ENCODE measurements at regions not wholly inside any gene's neighbourhood (a gene's known extent, or its start where the extent isn't known, plus 50 kb on each side); places are given as distances from the start of the nearest gene placed in this dataset.

DNA sequence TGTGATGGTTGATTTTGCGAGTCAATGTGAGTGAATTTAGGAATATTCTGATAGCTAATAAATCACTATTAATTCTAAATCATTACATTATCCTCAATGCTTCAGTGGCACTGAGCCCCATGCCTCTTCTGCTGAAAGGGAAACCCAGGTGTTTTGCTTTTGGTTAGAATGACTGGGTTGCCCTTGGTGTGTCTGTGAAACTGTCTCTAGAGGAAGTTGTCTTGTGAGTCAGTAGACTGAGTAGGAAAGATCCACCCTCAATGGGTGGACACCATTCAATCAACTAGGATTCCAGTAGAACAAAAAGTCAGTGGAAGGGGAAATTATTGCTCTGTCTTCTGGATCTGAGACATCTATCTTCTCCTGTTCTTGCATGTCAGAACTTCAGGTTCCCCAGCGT lies 472.4 kb downstream of the ANKRD7 start:
- BruUV-seq (replicated peaks) = no TSS peak
- POLR2A ChIA-PET = no interaction called here
- no peaks in the 10 kb centered on the region for H3K4me1 Mint-ChIP-seq (ENCODE audit: low read depth, unreplicated experiment)

GRCh38 chr7:118699222-118699621 lies 474.7 kb downstream of the ANKRD7 start:
- CTCF ChIA-PET = no interaction called here
- no peaks in the 10 kb centered on the region for H3K27me3 Mint-ChIP-seq (ENCODE audit: insufficient read depth, unreplicated experiment)
- intact Hi-C loops (cut with micrococcal nuclease; ENCODE audit: unreplicated experiment) = no loop called here

More for the DNA sequence above, 472.4 kb downstream of the ANKRD7 start:
- H3K27me3 Mint-ChIP-seq (ENCODE audit: insufficient read depth, unreplicated experiment) = no peaks in the 10 kb centered on the region
- Histone ChIP-seq H3K4me3 (ENCODE audit: low read depth, low read length) (no peak overlapping the region), H3K4me1 (no peaks in the 10 kb centered on the region), H3K9me3 (no peaks in the 10 kb centered on the region), H3K27me3 (replicated peaks; ENCODE audit: control insufficient read depth, insufficient read depth, low read length) (no peaks in the 10 kb centered on the region), H3K36me3 (ENCODE audit: control insufficient read depth, insufficient read depth, low read length) (no peaks in the 10 kb centered on the region)
- no peak overlapping the region for H3K4me3 Mint-ChIP-seq (ENCODE audit: unreplicated experiment)
- H3K9me3 Mint-ChIP-seq (ENCODE audit: unreplicated experiment) = no peaks in the 10 kb centered on the region
- TF ChIP-seq, protein P1, sequence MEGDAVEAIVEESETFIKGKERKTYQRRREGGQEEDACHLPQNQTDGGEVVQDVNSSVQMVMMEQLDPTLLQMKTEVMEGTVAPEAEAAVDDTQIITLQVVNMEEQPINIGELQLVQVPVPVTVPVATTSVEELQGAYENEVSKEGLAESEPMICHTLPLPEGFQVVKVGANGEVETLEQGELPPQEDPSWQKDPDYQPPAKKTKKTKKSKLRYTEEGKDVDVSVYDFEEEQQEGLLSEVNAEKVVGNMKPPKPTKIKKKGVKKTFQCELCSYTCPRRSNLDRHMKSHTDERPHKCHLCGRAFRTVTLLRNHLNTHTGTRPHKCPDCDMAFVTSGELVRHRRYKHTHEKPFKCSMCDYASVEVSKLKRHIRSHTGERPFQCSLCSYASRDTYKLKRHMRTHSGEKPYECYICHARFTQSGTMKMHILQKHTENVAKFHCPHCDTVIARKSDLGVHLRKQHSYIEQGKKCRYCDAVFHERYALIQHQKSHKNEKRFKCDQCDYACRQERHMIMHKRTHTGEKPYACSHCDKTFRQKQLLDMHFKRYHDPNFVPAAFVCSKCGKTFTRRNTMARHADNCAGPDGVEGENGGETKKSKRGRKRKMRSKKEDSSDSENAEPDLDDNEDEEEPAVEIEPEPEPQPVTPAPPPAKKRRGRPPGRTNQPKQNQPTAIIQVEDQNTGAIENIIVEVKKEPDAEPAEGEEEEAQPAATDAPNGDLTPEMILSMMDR (IDR thresholded peaks at IDR 0.05; ENCODE audit: insufficient read depth in 1 of 2, low read depth in 1 of 2, low read length in 1 of 2, severe bottlenecking in 1 of 2, unreplicated experiment in 1 of 2) = no peak
- no peak for DNase-seq
- CTCF ChIA-PET = no interaction called here
- intact Hi-C loops (cut with micrococcal nuclease; ENCODE audit: unreplicated experiment) = no loop called here
- H3K27ac Mint-ChIP-seq (ENCODE audit: unreplicated experiment) = no peak overlapping the region
- H3K36me3 Mint-ChIP-seq (ENCODE audit: insufficient read depth, unreplicated experiment) = no peaks in the 10 kb centered on the region

GRCh38 chr7:118708741-118709140 lies 484.2 kb downstream of the ANKRD7 start:
- Histone ChIP-seq H3K4me3 (ENCODE audit: low read depth, low read length) (no peak overlapping the region), H3K36me3 (ENCODE audit: control insufficient read depth, insufficient read depth, low read length) (no peaks in the 10 kb centered on the region), H3K27me3 (replicated peaks; ENCODE audit: control insufficient read depth, insufficient read depth, low read length) (no peaks in the 10 kb centered on the region), H3K4me1 (no peaks in the 10 kb centered on the region), H3K9me3 (no peaks in the 10 kb centered on the region)
- ChIA-PET POLR2A (no interaction called here), CTCF (no interaction called here)
- TF ChIP-seq, protein P1 (IDR thresholded peaks at IDR 0.05; ENCODE audit: insufficient read depth in 1 of 2, low read depth in 1 of 2, low read length in 1 of 2, severe bottlenecking in 1 of 2, unreplicated experiment in 1 of 2) = no peak
- intact Hi-C loops (cut with micrococcal nuclease; ENCODE audit: unreplicated experiment) = no loop called here
- BruUV-seq (replicated peaks) = no TSS peak
- Mint-ChIP-seq H3K36me3 (ENCODE audit: insufficient read depth, unreplicated experiment) (no peaks in the 10 kb centered on the region), H3K4me1 (ENCODE audit: low read depth, unreplicated experiment) (no peaks in the 10 kb centered on the region), H3K4me3 (ENCODE audit: unreplicated experiment) (no peak overlapping the region), H3K9me3 (ENCODE audit: unreplicated experiment) (no peaks in the 10 kb centered on the region), H3K27me3 (ENCODE audit: insufficient read depth, unreplicated experiment) (no peaks in the 10 kb centered on the region), H3K27ac (ENCODE audit: unreplicated experiment) (no peak overlapping the region)
- no peak for DNase-seq

More at GRCh38 chr7:118699222-118699621, 474.7 kb downstream of the ANKRD7 start:
- TF ChIP-seq, protein P1 (IDR thresholded peaks at IDR 0.05; ENCODE audit: insufficient read depth in 1 of 2, low read depth in 1 of 2, low read length in 1 of 2, severe bottlenecking in 1 of 2, unreplicated experiment in 1 of 2) = no peak
- no peak overlapping the region for H3K4me3 ChIP-seq (ENCODE audit: low read depth, low read length)
- no peaks in the 10 kb centered on the region for H3K36me3 ChIP-seq (ENCODE audit: control insufficient read depth, insufficient read depth, low read length)
- Mint-ChIP-seq H3K27ac (ENCODE audit: unreplicated experiment) (no peak overlapping the region), H3K9me3 (ENCODE audit: unreplicated experiment) (no peaks in the 10 kb centered on the region), H3K4me3 (ENCODE audit: unreplicated experiment) (no peak overlapping the region), H3K36me3 (ENCODE audit: insufficient read depth, unreplicated experiment) (no peaks in the 10 kb centered on the region), H3K4me1 (ENCODE audit: low read depth, unreplicated experiment) (no peaks in the 10 kb centered on the region)
- no peaks in the 10 kb centered on the region for H3K27me3 ChIP-seq (replicated peaks; ENCODE audit: control insufficient read depth, insufficient read depth, low read length)
- no TSS peak for BruUV-seq (replicated peaks)
- POLR2A ChIA-PET = no interaction called here
- H3K4me1 ChIP-seq = no peaks in the 10 kb centered on the region
- no peak for DNase-seq
- H3K9me3 ChIP-seq = no peaks in the 10 kb centered on the region

Measured in Caco-2 (cell line).